OCI-LY7 (cell line): ENCODE measurements at regions not wholly inside any gene's neighbourhood (a gene's known extent, or its start where the extent isn't known, plus 50 kb on each side); places are given as distances from the start of the nearest gene placed in this dataset.

Source experiments
- BruUV-seq: library from RNA; stranded (reverse); fragments of 400-500 nt; replicated peaks from 2 replicates; lab custom pipeline; 2021; lab: Mats Ljungman, UMichigan
- CTCF ChIA-PET: fragments of 300-600 bp; sonication (Branson Sonifier 250); formaldehyde crosslinking; loops from one replicate; lab custom pipeline; 2022; ENCODE audit warnings: antibody characterized with exemption; ENCODE audit not compliant: unreplicated experiment; lab: Charles Lee
- POLR2A ChIA-PET: fragments of 300-600 bp; sonication (Branson Sonifier 250); formaldehyde crosslinking; loops from one replicate; lab custom pipeline; 2022; ENCODE audit warnings: antibody characterized with exemption; lab: Charles Lee
- DNase-seq: peaks from one replicate; pipeline ENCODE4 v3.0.0-alpha.2; 2015; ENCODE audit warnings: low spot score
- H2AFZ ChIP-seq: fragments of 200-600 bp; sonication (generic), shearing (Covaris generic); 2 replicates; pipeline ENCODE4 v1.6.1; 2014; ENCODE audit warnings: mild to moderate bottlenecking, antibody characterized with exemption, low read length, moderate library complexity
- H3K27ac ChIP-seq: fragments of 200-600 bp; sonication (generic); 2 replicates; pipeline ENCODE4 v1.5.1; 2014; ENCODE audit warnings: mixed run types, low read depth, mild to moderate bottlenecking, moderate library complexity, low read length, inconsistent platforms; ENCODE audit not compliant: poor library complexity, severe bottlenecking
- H3K36me3 ChIP-seq: fragments of 200-600 bp; sonication (generic); 2 replicates; pipeline ENCODE4 v1.6.1; 2014; ENCODE audit warnings: mild to moderate bottlenecking, antibody characterized with exemption, low read length, moderate library complexity, mixed read lengths; ENCODE audit not compliant: insufficient read depth
- H3K4me1 ChIP-seq: fragments of 200-600 bp; sonication (generic); 2 replicates; pipeline ENCODE4 v1.5.1; 2014; ENCODE audit warnings: mild to moderate bottlenecking, low read length; ENCODE audit not compliant: insufficient read depth, poor library complexity, severe bottlenecking
- H3K4me2 ChIP-seq: fragments of 200-600 bp; sonication (generic); 2 replicates; pipeline ENCODE4 v1.6.1; 2014; ENCODE audit warnings: mild to moderate bottlenecking, low read length
- H3K4me3 ChIP-seq: fragments of 200-600 bp; sonication (generic); 2 replicates; pipeline ENCODE4 v1.5.1; 2014; ENCODE audit warnings: mild to moderate bottlenecking, low read depth, low read length; ENCODE audit not compliant: poor library complexity, severe bottlenecking
- H3K79me2 ChIP-seq: fragments of 200-600 bp; sonication (generic); 2 replicates; pipeline ENCODE4 v1.6.1; 2016; ENCODE audit warnings: low read depth, mild to moderate bottlenecking, low read length, moderate library complexity, mixed read lengths; ENCODE audit not compliant: insufficient read depth
- H3K9me2 ChIP-seq: fragments of 200-600 bp; sonication (generic); 2 replicates; pipeline ENCODE4 v1.6.1; 2016; ENCODE audit warnings: mild to moderate bottlenecking, low read length, mixed read lengths; ENCODE audit not compliant: insufficient read depth
- H3K9me3 ChIP-seq: fragments of 200-600 bp; sonication (generic); 2 replicates; pipeline ENCODE4 v1.6.1; 2014; ENCODE audit warnings: mild to moderate bottlenecking, mixed run types, low read length, mixed read lengths
- H4K20me1 ChIP-seq: fragments of 200-600 bp; sonication (generic); 2 replicates; pipeline ENCODE4 v1.6.1; 2014; ENCODE audit warnings: mild to moderate bottlenecking, antibody characterized with exemption, low read length, moderate library complexity, mixed read lengths; ENCODE audit not compliant: insufficient read depth
- CTCF ChIP-seq: fragments of 200-600 bp; sonication (generic); conservative IDR thresholded peaks from 2 replicates; pipeline ENCODE4 v1.5.1; 2014; ENCODE audit warnings: mild to moderate bottlenecking, antibody characterized with exemption, low read length, moderate library complexity, mixed read lengths
- EZH2phosphoT487 ChIP-seq: fragments of 200-600 bp; sonication (generic); IDR thresholded peaks from 2 replicates; pipeline ENCODE4 v1.6.1; 2018; ENCODE audit warnings: low read depth, borderline replicate concordance, mild to moderate bottlenecking, mixed run types, antibody characterized with exemption, low read length, moderate library complexity, mixed read lengths
- intact Hi-C: fragments of 100-400 bp; cut with micrococcal nuclease; formaldehyde crosslinking; loops from one replicate; pipeline ENCODE4 v1.10.0; 2022; ENCODE audit not compliant: unreplicated experiment

GRCh38 chr1:30176477-30176876, 546.9 kb downstream of the MATN1 start:
- H3K9me3 ChIP-seq, result no peaks in the 10 kb centered on the region
- no peaks in the 10 kb centered on the region for H3K79me2 ChIP-seq
- DNase-seq, result no peak
- intact Hi-C loops, result no loop called here
- no peak overlapping the region for H3K4me2 ChIP-seq
- H2AFZ ChIP-seq, result no peak overlapping the region
- H3K4me1 ChIP-seq, result no peaks in the 10 kb centered on the region
- H3K36me3 ChIP-seq, result no peaks in the 10 kb centered on the region
- POLR2A ChIA-PET, result no interaction called here
- TF ChIP-seq CTCF, result no peak
- TF ChIP-seq EZH2phosphoT487, result no peak
- H3K9me2 ChIP-seq, result no peaks in the 10 kb centered on the region
- H3K4me3 ChIP-seq, result no peak overlapping the region
- no TSS peak for BruUV-seq
- H4K20me1 ChIP-seq, result no peaks in the 10 kb centered on the region
- CTCF ChIA-PET, result no interaction called here
- no peak overlapping the region for H3K27ac ChIP-seq

- Histone ChIP-seq H3K27ac (no peak overlapping the region), H3K36me3 (no peaks in the 10 kb centered on the region), H3K79me2 (no peaks in the 10 kb centered on the region), H2AFZ (no peak overlapping the region), H3K9me3 (no peaks in the 10 kb centered on the region), H3K9me2 (no peaks in the 10 kb centered on the region), H3K4me3 (no peak overlapping the region), H3K4me2 (no peak overlapping the region), H3K4me1 (no peaks in the 10 kb centered on the region), H4K20me1 (no peaks in the 10 kb centered on the region)
- CTCF ChIA-PET, result no interaction called here
- DNase-seq, result no peak
- TF ChIP-seq CTCF, result no peak
- no peak for TF ChIP-seq EZH2phosphoT487
- no TSS peak for BruUV-seq
- POLR2A ChIA-PET, result no interaction called here
- intact Hi-C loops, result no loop called here
Measured at GRCh38 chr1:30174499-30174898, 548.9 kb downstream of the MATN1 start.

GRCh38 chr1:30173560-30173959, 549.8 kb downstream of the MATN1 start:
- Histone ChIP-seq H2AFZ (no peak overlapping the region), H3K36me3 (no peaks in the 10 kb centered on the region), H3K4me2 (no peak overlapping the region), H3K4me1 (no peaks in the 10 kb centered on the region), H3K9me3 (no peaks in the 10 kb centered on the region), H3K79me2 (no peaks in the 10 kb centered on the region), H3K9me2 (no peaks in the 10 kb centered on the region), H3K4me3 (no peak overlapping the region), H4K20me1 (no peaks in the 10 kb centered on the region), H3K27ac (no peak overlapping the region)
- no peak for TF ChIP-seq CTCF
- TF ChIP-seq EZH2phosphoT487, result no peak
- no TSS peak for BruUV-seq
- POLR2A ChIA-PET, result no interaction called here
- intact Hi-C loops, result no loop called here
- CTCF ChIA-PET, result no interaction called here
- DNase-seq, result no peak
